ENCODE measurements at regions not wholly inside any gene's neighbourhood (a gene's known extent, or its start where the extent isn't known, plus 50 kb on each side); places are given as distances from the start of the nearest gene placed in this dataset.

DNA sequence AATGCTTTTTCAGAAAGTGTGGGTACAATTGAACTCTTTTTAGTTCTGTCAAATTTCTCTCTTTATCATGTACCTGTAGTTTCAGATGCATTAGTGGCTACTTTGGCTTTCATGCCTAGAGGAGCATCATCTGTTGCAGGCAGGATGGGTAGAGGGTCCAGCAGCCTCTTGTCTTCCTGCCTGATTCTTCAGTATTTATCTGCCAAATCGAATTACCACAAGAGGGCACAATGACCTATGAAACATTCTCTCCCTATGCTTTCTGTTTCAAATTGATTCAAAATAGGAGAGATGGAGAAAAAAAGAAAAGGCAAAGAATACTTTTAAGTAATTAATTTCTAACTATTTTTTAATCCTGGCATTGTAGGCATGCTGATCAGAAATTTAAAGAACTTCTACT, 477.2 kb downstream of the TRIB2 start:
- TF ChIP-seq GTF2F1 (IDR thresholded peaks at IDR 0.05; ENCODE audit: low read length) (no peak), GABPA (IDR thresholded peaks at IDR 0.05; ENCODE audit: low read depth, low read length) (no peak), GABPA (CRISPR knock-in tag; IDR thresholded peaks at IDR 0.05; ENCODE audit: low read depth) (no peak), REPIN1 (CRISPR knock-in tag; IDR thresholded peaks at IDR 0.05; ENCODE audit: borderline replicate concordance, low read depth) (no peak), SP140L (CRISPR knock-in tag; IDR thresholded peaks at IDR 0.05; ENCODE audit: borderline replicate concordance) (no peak), MIER2 (CRISPR knock-in tag; IDR thresholded peaks at IDR 0.05) (no peak), IRF1 (CRISPR knock-in tag; IDR thresholded peaks at IDR 0.05; ENCODE audit: low read depth) (no peak), ZNF160 (CRISPR knock-in tag; IDR thresholded peaks at IDR 0.05) (no peak)

Data from HepG2 (cell line).